ENCODE measurements at regions not wholly inside any gene's neighbourhood (a gene's known extent, or its start where the extent isn't known, plus 50 kb on each side); places are given as distances from the start of the nearest gene placed in this dataset.
A peak's percentile ranks its signal among the peaks of the same experiment; 100 is the strongest.
"Not testable (repeated sequence)": the region's sequence is repeated elsewhere in the genome, so short reads cannot be mapped to it uniquely, and the experiment has no call there.

DNA sequence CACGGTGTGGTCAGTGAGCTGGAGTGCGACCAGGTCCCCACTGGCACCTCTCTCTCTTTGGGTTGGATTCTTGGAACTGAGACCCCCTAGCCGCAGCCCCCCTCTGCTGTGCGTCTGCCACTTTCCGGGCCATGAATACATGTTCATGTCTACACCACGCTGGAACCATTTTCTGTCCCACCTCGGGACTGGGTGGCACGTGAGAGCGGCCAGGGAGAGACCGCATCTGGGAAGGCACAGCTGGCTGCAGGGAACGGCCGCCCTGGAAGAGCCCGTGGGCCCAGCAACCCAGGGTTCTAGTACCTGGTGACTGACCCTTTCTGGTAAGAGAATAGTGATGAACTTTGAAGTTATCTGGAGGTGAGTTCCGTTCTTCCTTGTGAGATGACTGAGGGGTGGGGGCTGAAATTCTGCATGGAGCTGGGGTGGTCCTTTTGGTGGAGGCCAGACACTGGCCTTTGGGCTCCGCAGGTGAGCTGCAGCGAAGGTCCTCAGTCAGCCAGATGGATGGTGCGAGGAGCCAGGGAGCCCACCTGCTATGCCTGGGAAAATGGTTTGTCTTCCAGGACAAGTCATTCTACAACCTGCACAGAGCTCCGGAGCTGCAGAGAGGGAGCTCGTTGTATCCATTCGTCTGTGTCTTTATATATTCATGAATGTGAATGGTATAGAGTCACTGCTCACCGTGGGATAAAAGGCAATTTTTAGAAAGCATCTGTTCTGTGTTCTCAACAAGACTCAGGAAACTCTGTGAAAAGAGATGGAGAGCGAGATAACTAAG is 223.5 kb downstream of the NDUFA10 start:
- DNase-seq: no peak

DNA sequence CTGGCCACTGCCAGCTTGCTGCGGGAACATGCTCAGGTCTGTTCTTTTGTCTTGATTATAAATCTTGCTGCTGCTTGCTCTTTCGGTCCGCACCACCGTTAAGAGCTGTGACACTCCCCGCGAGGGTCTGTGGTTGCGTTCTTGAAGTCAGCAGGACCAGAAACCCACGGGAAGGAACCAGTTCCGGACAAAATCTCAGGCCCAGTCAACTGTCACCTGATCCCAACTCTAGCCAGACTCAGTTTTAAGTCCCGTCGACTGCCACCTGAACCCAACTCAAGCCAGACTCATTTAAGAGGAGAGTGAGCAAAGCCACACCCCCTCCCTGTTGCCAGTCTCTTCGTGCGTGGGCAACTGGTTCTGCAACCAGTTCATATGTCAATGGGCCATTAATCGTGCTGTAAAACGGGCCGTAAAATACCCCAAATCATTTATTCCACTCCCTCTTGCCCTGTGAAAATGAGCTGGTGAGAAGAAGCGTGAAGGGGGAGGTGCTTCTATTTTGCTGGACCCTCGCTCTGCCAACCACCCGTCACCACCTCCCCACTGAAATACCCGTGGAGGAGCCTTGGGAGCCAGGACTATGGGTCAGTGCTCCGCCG is 224.3 kb downstream of the NDUFA10 start:
- DNase-seq: no peak

DNA sequence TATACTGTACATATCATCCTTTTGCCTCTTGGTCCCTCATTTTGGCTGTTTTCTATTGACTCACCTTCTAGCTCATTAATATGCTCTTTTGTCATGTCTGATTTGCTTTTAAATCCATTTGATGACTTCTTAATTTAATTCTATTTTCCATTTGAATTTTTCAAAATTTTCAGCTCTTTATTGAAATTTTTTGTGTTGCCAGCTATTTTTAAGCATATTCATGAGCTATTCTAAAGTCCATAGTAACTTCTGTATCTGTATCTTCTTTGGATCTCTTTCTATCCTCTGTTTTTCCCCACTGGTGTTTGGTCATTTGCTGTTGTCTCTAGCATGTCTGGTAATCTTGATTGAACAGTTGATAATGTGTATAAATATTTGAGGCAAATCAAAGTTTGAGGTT is 227.8 kb downstream of the NDUFA10 start:
- DNase-seq: no peak

DNA sequence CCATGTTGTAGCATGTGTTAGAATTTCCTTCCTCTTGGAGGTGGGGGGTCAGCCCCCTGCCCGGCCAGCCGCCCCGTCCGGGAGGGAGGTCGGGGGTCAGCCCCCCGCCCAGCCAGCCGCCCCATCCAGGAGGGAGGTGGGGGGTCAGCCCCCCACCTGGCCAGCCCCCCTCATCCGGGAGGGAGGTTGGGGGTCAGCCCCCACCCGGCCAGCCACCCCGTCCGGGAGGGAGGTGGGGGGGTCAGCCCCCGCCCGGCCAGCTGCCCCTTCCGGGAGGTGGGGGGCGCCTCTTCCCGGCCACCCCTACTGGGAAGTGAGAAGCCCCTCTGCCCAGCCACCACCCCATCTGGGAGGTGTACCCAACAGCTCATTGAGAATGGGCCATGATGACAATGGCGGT is 229.4 kb downstream of the NDUFA10 start:
- DNase-seq: not testable (repeated sequence)

DNA sequence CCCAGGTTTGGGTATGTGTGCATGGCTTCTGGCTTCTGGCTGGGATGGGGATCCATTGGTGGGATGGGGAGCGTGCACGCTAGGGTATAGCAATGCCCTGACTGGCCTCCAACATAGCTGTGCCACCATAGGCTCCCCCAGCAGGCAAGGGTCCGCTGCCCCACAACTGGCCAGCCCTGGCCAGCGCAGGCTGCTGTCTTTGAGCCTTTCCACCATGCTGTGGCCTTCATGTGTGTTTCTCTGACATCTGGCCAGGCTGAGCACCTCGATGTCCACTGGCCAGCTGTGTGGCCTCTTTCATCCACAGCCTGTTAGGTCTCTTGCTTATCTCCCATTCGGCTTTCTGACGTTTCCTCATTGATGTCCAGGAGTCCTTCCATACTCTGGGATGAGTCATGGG is 231.3 kb downstream of the NDUFA10 start:
- no peak for DNase-seq

DNA sequence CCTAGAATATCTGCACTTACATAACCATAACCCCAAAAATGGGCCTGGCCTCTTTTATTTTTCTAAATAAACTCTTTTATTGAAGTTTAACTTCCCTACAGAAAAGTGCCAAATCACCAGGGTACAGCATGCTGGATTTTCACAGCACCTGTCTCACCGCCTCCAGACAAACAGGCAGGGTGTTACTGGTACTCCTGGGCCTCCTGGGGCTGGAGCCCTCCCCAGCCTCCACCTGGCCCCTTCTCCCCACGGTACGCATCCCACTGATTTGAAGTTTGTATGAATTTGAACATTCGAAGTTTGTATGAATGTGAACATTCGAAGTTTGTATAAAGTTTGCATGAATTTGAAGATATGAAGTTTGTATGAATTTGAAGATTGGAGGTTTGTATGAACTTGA is 232.1 kb downstream of the NDUFA10 start:
- DNase-seq: no peak

DNA sequence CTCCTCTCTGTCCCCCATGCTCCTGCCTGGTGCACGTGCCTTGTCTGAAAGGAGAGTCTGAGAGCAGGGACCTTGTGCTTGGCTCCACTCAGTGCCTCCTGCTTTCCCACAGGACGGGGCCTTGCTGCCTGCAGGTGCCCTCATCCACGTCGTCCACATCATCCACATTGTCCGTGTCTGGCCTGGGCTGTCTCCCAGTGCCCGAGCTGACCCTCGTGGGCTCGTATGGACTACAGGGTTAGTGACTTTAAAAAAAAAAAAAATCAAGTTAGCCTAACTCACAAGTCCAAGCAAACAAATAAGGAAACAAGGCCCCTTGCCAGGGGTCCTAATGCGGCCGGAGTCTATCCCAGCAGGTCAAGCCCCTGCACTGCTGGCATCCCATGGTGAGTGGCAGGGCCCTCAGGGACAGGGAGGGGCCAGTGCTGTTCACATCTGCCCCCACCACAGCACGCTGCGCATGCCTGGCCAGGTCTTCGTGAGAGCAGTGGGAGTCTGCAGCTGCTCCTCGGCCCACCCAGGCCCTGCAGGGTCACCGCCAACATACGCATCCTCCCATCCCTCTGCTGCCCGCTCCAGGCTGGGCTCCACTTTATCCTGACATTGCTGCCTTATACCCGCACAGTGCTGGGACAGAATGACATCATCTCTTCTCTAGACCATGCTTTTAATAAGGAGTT is 232.6 kb downstream of the NDUFA10 start:
- no peak for DNase-seq

DNA sequence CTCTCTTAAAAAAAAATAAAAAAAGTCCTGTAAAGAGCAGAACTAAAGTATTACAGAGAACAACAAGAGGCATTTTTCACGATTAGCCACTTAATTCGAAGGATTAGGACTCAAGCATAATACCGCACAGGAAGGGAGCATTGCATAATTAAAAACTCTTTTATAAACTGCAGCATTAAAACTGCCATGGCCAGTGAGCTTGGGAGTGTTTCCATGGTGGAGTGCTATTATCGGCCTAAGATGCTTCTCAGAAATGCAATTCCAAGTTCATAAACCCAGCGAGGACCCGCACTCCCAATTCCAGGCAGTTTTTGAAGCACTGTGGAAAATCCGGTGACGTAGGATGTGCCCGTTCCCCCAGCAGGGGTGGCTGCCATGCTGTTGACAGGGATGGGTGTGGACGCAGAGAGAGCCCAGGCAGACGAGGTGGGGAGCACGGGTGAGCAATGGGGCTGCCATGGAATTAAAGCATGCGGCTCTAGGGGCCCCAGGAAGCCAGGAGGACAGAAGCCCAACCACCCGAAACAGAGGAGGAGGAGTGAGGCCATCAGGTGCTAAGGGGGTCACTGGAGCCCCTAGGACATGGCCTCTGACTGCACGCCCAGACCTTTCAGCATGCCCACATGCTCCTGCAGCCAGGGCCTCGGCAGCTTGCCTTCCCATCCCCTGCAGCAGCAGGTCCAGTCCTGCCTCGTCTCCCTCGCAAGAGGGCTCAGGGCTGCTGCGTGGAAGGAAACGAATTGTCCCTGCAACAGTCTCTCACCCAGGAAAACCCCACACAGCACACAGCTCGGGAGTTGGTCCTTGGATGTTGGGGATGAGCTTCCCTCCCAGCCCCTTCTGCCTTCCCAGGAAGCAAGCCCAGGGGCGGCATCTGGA is 233.4 kb downstream of the NDUFA10 start:
- peak; percentile 49 for DNase-seq

DNA sequence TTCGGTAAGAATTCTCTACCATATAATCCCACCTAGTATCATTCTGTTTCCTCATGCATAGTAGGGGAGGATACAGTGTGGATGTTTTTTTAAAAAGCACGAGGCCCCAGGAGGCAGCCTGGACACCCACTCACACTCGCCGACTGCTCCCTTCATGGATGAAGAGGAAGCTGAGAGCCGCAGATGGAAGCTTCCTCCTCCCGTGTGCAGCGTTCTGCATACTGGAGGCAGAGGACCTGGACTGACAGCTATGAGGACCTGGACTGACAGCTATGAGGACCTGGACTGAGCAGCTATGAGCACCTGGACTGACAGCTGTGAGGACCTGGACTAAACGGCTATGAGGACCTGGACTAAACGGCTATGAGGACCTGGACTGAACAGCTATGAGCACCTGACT is 234.4 kb downstream of the NDUFA10 start:
- DNase-seq: no peak

DNA sequence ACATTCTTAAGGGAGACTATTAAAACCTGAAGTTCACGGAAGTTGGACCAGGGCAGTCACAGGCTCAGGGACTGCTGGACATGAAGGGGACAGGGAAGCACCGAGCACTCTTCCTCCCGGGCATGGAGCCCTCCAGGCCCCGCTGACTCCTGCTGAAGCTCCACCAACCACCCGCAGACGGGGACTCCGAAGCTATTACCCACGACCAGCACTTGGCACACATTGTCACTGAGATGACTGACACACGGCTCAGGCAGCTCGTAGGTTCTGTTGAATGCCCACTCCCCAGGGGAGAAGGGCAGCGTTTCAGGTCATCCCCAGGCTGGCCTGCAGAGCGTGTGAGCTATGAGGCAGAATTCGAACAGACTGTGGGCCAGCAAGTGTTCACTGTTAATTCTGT is 234.8 kb downstream of the NDUFA10 start:
- no peak for DNase-seq

DNA sequence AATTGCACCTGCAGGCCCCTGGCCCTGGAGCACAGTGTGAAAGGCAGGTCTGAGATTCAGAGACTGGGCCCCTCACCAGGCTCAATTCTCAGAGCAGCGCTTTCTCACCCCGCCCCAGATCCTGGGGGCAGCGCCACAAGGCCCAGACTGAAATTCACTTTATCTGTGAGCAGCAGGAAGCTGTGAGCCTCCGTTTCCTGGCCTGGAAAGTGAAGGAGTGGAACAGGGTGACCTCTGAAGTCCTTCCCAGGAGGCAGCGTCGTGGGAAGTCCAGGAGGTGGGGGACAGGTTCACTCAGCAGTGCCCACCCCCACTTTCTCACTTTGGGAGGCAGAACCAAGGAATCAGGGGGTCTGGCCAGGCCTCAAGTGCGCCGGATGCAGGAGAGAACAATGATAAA is 235.4 kb downstream of the NDUFA10 start:
- peak; percentile 53 for DNase-seq

DNA sequence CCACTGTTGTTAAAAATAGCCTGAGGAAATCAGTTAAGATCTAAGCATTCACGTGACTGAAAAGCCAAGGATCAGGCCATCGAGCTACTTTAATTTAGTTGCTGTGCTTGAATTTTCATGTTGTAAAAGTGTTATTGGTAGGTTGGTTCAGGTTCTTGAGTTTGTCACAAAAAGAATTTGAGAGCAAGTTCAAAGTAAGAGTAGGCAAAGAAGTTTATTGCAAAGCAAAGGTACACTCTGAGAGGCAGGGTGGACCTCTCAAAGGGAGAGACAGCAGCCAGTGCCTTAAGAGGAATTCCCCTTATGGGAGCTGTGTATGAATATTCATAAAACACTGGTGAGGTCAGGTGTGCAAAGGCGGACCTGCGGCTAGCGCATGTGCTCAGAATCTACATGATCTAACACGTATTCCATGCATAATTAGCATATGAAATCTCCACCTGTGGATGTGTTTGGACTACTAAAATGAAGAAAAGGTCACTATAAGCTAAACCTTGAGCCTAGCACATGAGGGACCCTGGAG is 236.5 kb downstream of the NDUFA10 start:
- DNase-seq: no peak

DNA sequence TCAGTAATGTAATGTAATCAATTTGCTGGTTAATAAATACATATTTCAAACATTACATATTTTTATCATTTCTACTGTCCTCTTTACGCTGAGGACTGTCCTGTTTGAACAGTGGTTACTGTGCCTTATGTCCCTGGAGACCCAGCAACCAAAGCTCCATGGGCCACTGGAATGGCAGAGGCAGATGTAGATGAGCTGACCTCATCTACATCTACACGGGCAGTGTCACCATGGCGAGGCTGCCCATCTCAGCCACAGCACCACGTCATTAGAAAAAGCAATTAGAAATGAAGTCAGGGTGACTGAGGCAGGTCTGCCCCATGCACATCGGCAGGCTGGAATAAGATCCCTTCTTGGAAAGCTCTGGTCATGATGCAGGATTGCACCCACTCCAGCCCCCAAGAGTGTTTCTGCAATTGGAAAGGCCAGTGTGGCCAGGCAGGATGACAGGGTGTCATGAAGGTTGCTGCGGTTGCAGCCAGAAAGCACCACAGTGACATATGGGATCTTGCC is 237.5 kb downstream of the NDUFA10 start:
- no peak for DNase-seq

DNA sequence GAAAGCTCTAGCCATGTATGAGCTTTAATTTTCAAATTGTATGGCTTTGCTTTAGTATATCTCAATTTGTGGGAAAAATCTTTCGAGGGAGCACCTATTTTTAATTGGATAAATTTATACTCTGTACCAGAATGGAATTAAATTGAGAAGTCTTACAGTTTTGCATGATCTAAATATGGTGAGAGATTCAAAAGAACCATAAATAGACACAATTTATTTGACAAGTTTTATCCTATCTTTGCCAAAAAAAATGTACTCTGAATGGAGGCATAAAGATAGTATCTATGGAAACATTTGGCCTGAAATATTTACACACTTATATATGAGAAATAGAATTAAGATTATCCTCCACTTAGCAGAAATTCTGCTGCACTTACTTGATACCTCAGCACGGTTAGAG is 238.4 kb downstream of the NDUFA10 start:
- no peak for DNase-seq

DNA sequence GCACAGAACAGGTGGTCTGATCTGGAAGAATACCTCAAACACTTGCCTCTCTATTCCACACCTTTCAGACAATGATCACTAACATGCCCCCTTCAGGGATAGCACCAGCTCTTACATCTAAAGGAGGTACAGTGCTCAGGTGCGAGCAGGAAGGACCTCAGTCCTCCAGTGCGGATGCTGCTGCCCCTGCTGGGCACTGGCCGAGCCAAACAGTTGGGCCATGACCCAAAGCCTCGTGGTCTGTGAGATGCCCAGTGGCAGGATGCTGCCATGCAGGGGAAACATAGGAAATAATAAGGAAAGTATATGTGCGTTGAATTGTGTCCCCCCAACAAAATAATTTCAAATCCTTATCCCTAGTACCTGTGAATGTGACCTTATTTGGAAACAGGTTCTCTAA is 243.7 kb downstream of the NDUFA10 start:
- DNase-seq: no peak

DNA sequence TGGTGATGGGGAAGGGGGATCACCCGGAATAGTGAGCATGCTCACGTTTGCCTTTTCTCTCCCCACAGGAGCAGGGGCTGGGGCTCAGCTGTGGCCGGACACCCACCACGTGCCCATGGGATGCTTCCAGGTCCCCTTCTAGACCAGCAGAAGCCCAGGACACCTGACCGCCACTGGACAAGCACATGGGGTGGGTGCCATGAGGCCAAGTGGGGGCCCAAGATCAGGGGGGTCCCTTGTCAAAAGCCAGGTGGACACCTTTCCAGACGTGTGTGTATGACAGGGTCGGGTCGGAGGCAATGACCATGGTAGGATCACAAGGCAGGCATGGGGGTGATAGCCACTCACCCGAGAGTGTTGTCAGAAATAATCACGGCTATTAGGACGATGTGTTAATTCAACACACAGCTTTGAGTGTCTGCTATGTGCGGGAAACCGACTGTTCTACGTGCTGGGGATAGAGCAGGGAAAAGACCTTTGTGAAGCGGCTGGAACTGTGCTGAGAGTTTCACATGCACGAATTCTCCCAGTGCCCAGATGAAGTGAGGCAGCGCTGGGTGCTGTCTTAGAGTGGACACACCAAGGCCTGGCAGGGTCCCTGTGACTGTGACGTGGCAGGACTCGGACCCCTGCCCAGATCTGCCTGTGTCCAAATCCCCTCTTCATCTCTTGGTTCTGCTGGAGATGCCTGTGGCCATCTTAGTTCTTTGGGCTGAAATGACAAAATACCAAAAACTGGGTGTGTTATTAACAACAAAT is 244.7 kb downstream of the NDUFA10 start:
- no peak for DNase-seq

DNA sequence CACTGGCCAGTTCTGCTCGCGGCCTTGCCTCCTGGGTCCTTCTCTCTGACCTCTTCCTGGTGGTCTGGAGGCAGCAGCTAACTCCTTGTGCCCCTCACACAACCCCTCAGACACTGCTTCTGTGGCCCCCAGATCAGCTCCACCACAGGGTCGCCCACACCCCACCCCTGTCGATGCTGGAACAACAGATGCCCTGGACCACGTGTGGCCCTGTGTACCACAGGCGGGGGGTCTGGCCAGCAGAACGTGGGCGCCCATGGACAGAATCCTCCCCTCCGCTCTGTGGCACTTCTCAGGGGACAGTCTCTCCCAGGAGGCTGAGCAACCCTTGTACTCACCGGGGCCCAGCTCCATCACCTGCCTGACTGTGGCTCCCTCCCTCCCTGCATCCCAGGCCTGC is 245.6 kb downstream of the NDUFA10 start:
- DNase-seq: no peak

DNA sequence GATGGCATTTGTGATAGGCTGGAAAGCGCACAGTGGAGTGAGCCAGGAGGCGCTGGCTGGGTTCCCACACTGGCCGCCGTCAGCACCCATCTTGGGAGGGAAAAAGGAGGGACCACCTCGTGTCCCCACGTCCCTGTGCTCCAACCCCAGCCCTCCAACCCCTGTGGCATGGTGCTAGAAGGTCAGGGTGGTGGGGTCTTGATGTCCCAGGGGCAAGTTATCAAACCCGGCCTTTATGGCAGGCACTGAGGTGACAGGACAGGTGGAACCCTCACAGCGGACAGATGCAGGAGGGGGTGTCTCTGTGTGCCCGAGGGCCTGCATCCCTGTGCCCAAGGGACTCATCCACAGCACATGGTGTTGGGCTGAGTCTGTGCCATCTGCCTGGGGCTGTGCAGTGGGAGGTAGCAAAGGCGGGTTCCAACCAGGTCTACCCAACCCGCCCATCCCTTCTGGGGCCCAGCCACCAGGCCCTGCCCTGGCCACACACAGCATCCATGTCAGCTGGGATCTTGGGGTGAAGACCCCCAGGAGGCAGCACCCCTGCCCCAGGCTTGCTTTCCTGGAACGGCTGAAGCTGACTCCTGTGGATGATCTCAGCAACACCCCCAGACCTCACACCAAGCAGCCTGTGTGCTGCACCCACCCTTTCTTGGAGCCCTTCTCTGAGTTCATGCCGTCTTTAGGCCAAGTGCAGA is 246.1 kb downstream of the NDUFA10 start:
- DNase-seq: no peak

DNA sequence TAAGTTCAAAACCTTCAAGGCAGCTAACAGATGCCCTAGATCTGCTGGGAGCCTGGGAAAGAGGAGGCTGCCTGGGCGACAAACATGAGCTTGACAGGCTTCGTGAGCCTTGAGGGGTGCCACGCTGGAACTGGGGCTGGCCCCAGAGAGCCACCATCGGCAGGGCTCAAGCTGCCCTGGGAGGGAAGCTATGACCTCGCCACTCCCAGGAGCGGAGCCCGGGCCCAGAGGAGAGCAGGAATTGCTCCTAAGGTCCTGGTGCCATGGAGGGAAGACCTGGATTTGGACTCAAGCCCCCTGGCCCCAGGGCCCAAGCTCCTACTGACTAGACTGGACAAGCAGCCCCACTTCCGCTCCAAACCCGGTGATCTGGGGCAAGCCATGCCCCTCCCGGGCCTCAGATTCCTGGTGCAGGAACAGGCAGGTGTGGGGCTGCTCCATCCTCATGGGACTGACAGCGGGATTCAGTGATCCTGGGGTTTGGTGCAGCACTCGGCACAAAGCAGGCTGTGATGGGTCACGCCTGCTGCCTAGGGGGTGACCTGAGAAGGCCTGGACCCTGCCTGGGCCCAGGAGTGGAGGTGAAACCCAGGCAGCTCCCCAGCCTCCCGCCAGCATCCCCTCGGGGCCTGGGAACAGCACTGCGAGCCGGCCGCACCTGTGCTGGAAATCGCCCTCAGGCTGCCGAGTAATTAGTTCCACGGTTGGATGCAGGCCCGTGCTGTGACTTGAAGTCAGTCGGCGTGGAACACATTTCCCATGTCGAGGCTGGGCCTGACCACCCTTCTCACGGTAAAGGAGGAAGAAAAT is 246.9 kb downstream of the NDUFA10 start:
- peak; percentile 52 for DNase-seq

DNA sequence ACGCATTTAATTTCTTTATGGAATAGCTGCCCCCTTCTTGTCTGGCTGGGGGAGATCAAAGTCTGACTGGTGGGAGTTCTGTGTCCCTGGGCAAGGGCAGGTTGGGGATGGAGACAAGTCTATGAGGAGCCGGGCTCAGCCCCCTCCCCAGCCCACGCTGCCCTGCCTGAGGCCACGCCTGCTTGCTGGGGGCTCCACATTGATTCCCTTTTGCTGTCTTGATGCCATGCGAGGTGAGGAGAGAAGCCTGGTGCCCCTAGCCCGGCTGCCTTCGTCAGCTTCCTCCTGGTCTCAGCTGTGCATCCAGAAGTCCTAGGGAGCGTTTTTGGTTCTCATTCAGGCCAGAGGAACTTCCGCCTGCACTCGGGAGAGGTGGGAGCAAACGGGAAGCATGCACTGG is 247.9 kb downstream of the NDUFA10 start:
- no peak for DNase-seq

All from activated effector memory CD4-positive, alpha-beta T cell treated with anti-CD3 and anti-CD28 coated beads, Interleukin-2, amount 50 U/mL, for 16 hours (primary cell).